NCI-H748 (cell line): ENCODE measurements at regions not wholly inside any gene's neighbourhood (a gene's known extent, or its start where the extent isn't known, plus 50 kb on each side); places are given as distances from the start of the nearest gene placed in this dataset.
"Not testable (repeated sequence)": the region's sequence is repeated elsewhere in the genome, so short reads cannot be mapped to it uniquely, and the experiment has no call there.

Experiments
- DNase-seq: peaks from one replicate; lab custom pipeline; 2025; ENCODE audit not compliant: unreplicated experiment; lab: John Stamatoyannopoulos, UW

GRCh38 chr10:23742807-23743206, 303.9 kb downstream of the OTUD1 start:
- DNase-seq = no peak

- DNase-seq = no peak
Measured at GRCh38 chr10:23754179-23754578, 315.3 kb downstream of the OTUD1 start.

- no peak for DNase-seq
Measured at GRCh38 chr10:23754941-23755340, 316.1 kb downstream of the OTUD1 start.

- no peak for DNase-seq
Measured at GRCh38 chr10:23755556-23755955, 316.7 kb downstream of the OTUD1 start.

GRCh38 chr10:23768281-23768680, 329.4 kb downstream of the OTUD1 start:
- DNase-seq = no peak

GRCh38 chr10:23777153-23777552, 338.3 kb downstream of the OTUD1 start:
- DNase-seq = no peak

GRCh38 chr10:23779301-23779700, 340.4 kb downstream of the OTUD1 start:
- no peak for DNase-seq

- DNase-seq = no peak
Measured at GRCh38 chr10:23780331-23780730, 341.5 kb downstream of the OTUD1 start.

- no peak for DNase-seq
Measured at GRCh38 chr10:23786594-23786993, 347.7 kb downstream of the OTUD1 start.

GRCh38 chr10:23793577-23793976, 354.7 kb downstream of the OTUD1 start:
- no peak for DNase-seq

GRCh38 chr10:23797452-23797851, 358.6 kb downstream of the OTUD1 start:
- not testable (repeated sequence) for DNase-seq

GRCh38 chr10:23804125-23804524, 365.2 kb downstream of the OTUD1 start:
- DNase-seq = no peak

- DNase-seq = no peak
Measured at GRCh38 chr10:23813687-23814086, 374.8 kb downstream of the OTUD1 start.

GRCh38 chr10:23818484-23818883, 379.6 kb downstream of the OTUD1 start:
- no peak for DNase-seq

GRCh38 chr10:23820792-23821191, 381.9 kb downstream of the OTUD1 start:
- DNase-seq = no peak

GRCh38 chr10:23824822-23825221, 384.1 kb upstream of the KIAA1217 start:
- DNase-seq = no peak

- DNase-seq = no peak
Measured at GRCh38 chr10:23826421-23826820, 382.5 kb upstream of the KIAA1217 start.

- DNase-seq = peak; percentile 47
Measured at GRCh38 chr10:23829556-23829955, 379.4 kb upstream of the KIAA1217 start.

GRCh38 chr10:23834091-23834490, 374.8 kb upstream of the KIAA1217 start:
- DNase-seq = no peak

GRCh38 chr10:23850631-23851030, 358.3 kb upstream of the KIAA1217 start:
- DNase-seq = no peak

- no peak for DNase-seq
Measured at GRCh38 chr10:23859598-23859997, 349.3 kb upstream of the KIAA1217 start.

GRCh38 chr10:23864631-23865147, 344.2 kb upstream of the KIAA1217 start:
- no peak for DNase-seq

GRCh38 chr10:23866985-23867384, 342.0 kb upstream of the KIAA1217 start:
- DNase-seq = not testable (repeated sequence)

- no peak for DNase-seq
Measured at GRCh38 chr10:23868121-23868520, 340.8 kb upstream of the KIAA1217 start.
